GM21737 (cell line): ENCODE measurements at regions not wholly inside any gene's neighbourhood (a gene's known extent, or its start where the extent isn't known, plus 50 kb on each side); places are given as distances from the start of the nearest gene placed in this dataset.
A peak's percentile ranks its signal among the peaks of the same experiment; 100 is the strongest.
"Not testable (repeated sequence)": the region's sequence is repeated elsewhere in the genome, so short reads cannot be mapped to it uniquely, and the experiment has no call there.

Source experiments
- ATAC-seq: cut with Tn5 transposase; IDR thresholded peaks from one replicate; pipeline ENCODE4 v1.9.1; 2021; ENCODE audit warnings: mild to moderate bottlenecking, moderate library complexity; ENCODE audit not compliant: unreplicated experiment

- not testable (repeated sequence) for ATAC-seq
Measured at GRCh38 chr1:761791-762190, 75.3 kb upstream of the OR4F16 start.

DNA sequence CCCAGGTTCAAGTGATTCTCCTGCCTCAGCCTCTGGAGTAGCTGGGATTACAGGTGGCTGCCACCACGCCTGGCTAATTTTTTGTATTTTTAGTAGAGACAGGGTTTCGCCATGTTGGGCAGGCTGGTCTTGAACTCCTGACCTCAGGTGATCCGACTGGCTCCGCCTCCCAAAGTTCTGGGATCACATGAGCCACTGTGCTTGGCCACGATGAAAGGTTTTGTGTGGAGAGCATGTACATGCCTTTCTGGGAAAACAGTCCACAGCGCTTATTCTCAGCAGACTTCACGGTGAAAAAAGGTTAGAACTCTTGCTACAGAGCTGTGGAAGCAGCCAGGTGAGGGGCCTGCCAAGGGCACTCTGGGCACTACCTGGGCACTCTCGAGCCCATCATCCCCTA, 85.0 kb upstream of the OR4F16 start:
- not testable (repeated sequence) for ATAC-seq

GRCh38 chr1:777480-778180, 91.2 kb upstream of the OR4F16 start:
- not testable (repeated sequence) for ATAC-seq

- ATAC-seq = peak; percentile 100
Measured at GRCh38 chr1:778451-779278, 92.2 kb upstream of the OR4F16 start.

- ATAC-seq = not testable (repeated sequence)
Measured at GRCh38 chr1:779621-780020, 93.2 kb upstream of the OR4F16 start.

- ATAC-seq = no peak
Measured at GRCh38 chr1:788835-789234, 102.4 kb upstream of the OR4F16 start.

- ATAC-seq = not testable (repeated sequence)
Measured at GRCh38 chr1:789606-790005, 103.2 kb upstream of the OR4F16 start.

- ATAC-seq = not testable (repeated sequence)
Measured at GRCh38 chr1:790388-790930, 104.0 kb upstream of the OR4F16 start.

GRCh38 chr1:794310-794709, 107.9 kb upstream of the OR4F16 start:
- ATAC-seq = not testable (repeated sequence)

GRCh38 chr1:794918-795584, 108.6 kb upstream of the OR4F16 start:
- ATAC-seq = not testable (repeated sequence)

GRCh38 chr1:797649-798048, 111.2 kb upstream of the OR4F16 start:
- not testable (repeated sequence) for ATAC-seq

DNA sequence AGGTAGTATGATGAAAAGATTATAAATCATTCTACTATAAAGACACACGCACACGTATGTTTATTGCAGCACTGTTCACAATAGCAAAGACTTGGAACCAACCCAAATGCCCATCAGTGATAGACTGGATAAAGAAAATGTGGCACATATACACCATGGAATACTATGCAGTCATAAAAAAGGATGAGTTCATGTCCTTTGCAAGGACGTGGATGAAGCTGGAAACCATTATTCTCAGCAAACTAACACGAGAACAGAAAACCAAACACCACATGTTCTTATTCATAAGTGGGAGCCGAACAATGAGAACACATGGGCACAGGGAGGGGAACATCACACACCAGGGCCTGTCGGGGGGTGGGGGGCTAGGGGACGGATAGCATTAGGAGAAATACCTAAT, 113.9 kb upstream of the OR4F16 start:
- ATAC-seq = not testable (repeated sequence)

GRCh38 chr1:804378-805115, 118.1 kb upstream of the OR4F16 start:
- ATAC-seq = peak; percentile 74

DNA sequence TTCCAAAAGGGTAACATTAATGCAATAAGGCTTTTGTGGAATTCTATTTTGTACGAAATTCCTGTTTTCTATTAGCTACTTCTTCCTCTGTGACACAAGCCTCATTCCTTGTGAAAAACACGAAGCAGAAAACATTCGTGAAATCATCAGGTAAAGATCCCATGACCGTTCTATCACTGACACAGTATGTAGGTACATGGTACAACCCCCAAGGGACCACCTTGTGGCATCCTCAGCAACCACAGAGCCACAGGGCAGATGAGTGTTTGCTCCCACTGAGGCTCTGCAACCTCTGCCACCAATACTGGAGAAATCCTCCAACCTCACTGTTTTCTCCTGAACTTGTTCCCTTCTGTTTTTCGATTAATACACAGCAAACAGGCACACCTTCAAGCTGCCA, 118.4 kb upstream of the SAMD11 start:
- ATAC-seq = not testable (repeated sequence)

- ATAC-seq = not testable (repeated sequence)
Measured at GRCh38 chr1:807066-807465, 116.7 kb upstream of the SAMD11 start.

- ATAC-seq = not testable (repeated sequence)
Measured at GRCh38 chr1:807699-808390, 115.9 kb upstream of the SAMD11 start.

DNA sequence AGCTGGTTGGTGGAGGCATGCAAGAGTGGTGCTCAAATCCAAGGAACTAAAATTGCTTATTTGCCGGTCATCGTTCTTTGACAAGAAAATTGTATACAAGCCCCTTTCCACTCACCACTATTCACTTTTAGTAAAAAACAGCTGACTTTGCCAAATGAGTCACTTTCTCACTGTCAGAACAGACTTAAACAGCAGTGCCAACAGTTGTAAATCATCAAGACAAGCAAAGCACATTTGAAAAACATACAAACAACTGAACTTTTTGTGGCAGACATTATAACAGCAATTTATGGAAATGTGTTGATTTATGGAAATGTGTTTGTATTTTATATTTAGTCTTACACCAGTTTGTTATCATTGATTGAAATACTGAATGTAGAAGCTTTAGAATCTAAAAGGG, 112.8 kb upstream of the SAMD11 start:
- ATAC-seq = not testable (repeated sequence)

DNA sequence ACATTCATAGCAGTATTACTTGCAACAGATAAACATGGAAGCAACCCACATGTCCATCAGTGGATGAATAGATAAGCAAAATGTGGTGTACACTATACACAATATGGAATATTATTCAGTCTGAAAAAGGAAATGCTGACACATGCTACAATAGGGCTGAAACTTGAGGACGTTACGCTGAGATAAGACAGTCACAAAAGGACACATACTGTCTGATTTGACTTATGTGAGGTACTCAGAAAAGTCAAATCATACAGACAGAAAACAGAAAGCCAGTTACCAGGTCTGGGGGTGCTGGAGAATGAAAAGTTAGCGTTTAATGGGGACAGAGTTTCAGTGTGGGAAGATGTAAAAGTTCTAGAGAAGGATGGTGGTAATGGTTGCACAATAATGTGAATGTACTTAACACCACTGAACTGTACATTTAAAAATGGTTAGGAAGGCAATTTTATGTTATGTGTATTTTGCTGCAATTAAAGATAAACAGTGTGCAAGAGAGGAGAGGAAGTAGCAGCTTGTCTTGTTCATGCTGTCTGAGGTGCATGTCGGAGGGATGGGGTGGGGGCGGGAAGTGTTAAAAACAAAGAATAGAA, 111.1 kb upstream of the SAMD11 start:
- ATAC-seq = not testable (repeated sequence)

GRCh38 chr1:814543-814942, 109.2 kb upstream of the SAMD11 start:
- ATAC-seq = not testable (repeated sequence)
